Adrenal gland (tissue), 5 donors: ENCODE measurements at regions not wholly inside any gene's neighbourhood (a gene's known extent, or its start where the extent isn't known, plus 50 kb on each side); places are given as distances from the start of the nearest gene placed in this dataset.

ENCODE experiments used
- CTCF ChIP-seq, 6 experiments: fragments of 450-650 bp in 4 of 6; fragments of 200-600 bp in 2 of 6; sonication (generic) in 1 of 6; IDR thresholded peaks; 1 replicate in 5 of 6; 2 replicates in 1 of 6; pipeline versions ENCODE4 v1.5.1 to v1.8.0; 2016 to 2021; ENCODE audit warnings: antibody characterized with exemption in 6 of 6, mild to moderate bottlenecking in 2 of 6, moderate library complexity in 1 of 6
- POLR2A ChIP-seq, 2 donors: fragments of 450-650 bp; IDR thresholded peaks; one replicate each; pipeline ENCODE4 v1.6.1; 2017; ENCODE audit warnings: antibody characterized with exemption in 2 of 2, mild to moderate bottlenecking in 2 of 2, moderate library complexity in 1 of 2
- donor health status: DM: no; HTN: no; CAD: no.

DNA sequence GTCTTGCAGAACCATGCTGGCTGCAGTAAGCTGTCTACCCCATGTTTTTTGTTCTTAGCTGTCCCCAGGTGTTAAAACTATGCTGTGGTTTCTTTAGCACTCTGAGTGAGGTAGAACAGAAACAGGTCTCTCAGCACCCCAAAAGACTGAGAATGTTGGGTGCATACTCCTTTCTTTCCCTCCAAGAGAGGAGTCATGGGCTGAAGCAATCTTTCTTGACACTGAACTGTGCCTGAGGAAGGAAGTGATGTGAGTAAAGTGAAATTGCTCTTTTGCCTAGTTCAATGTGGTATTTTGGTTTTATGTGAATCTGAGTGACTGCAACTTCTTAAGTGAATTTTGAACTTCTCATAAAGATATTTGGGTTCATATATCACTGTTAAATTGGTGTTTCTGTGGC, 138.0 kb upstream of the MCHR2 start:
- TF ChIP-seq CTCF (IDR thresholded peaks at IDR 0.05) = no peak
- TF ChIP-seq POLR2A (IDR thresholded peaks at IDR 0.05) = no peak
